WERI-Rb-1 (cell line): ENCODE measurements at regions not wholly inside any gene's neighbourhood (a gene's known extent, or its start where the extent isn't known, plus 50 kb on each side); places are given as distances from the start of the nearest gene placed in this dataset.
"Not testable (repeated sequence)": the region's sequence is repeated elsewhere in the genome, so short reads cannot be mapped to it uniquely, and the experiment has no call there.

Experiments used
- DNase-seq: peaks from one replicate; pipeline ENCODE4 v3.0.0-alpha.2; 2020
- H3K27ac ChIP-seq: fragments of 250-450 bp; sonication (Bioruptor Pico); 2 replicates; pipeline ENCODE4 v1.5.1; 2020; ENCODE audit warnings: mild to moderate bottlenecking, moderate library complexity
- H3K27me3 ChIP-seq: fragments of 250-450 bp; sonication (Bioruptor Pico); 2 replicates; pipeline ENCODE4 v1.5.1; 2021; ENCODE audit warnings: mild to moderate bottlenecking, low read depth, moderate library complexity; ENCODE audit not compliant: insufficient read depth, severe bottlenecking
- H3K36me3 ChIP-seq: fragments of 250-450 bp; sonication (Bioruptor Pico); 2 replicates; pipeline ENCODE4 v1.5.1; 2020; ENCODE audit warnings: mild to moderate bottlenecking, moderate library complexity
- H3K4me3 ChIP-seq: 2 replicates; pipeline ENCODE4 v1.5.1; 2011; ENCODE audit warnings: low read depth, mild to moderate bottlenecking, control low read depth, low read length
- H3K9me3 ChIP-seq: fragments of 250-450 bp; sonication (Bioruptor Pico); 2 replicates; pipeline ENCODE4 v1.5.1; 2021; ENCODE audit warnings: mild to moderate bottlenecking, moderate library complexity; ENCODE audit not compliant: severe bottlenecking
- CTCF ChIP-seq: IDR thresholded peaks from 2 replicates; pipeline ENCODE4 v1.5.1; 2011; ENCODE audit warnings: low read depth, mild to moderate bottlenecking, control low read depth, inconsistent platforms, low read length

DNA sequence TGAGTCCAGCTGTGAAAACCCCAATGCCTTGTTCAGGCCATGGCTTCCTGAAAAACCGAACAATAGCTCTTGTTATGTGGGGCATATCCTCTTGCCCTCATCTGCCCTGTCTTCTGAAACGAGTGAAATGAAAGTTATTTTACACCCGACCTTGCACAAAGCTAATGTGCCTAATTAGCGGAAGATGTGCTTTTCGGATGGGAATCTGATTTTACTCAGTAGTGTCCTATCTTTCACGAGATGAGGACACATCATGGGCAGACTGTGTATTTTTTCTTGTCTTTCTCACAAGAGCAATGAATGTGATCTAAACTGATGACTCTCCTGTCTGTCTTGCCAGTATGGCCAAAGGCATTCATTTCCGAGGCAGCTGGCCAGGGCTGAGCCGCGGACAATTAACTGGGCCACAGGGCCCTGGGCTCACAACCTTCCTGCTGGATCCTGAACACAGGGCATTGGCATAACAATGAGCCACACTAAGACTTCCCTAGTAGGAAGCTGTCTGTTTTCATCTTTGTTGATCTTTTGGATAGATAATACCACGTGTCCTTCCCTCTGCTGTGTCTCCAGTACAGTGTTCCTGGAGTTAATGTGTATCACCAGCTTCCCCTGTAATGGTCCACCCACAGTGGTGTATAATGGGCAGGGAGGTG lies 86.0 kb upstream of the HIF1A start:
- no peak for TF ChIP-seq CTCF
- Histone ChIP-seq H3K27ac (no peak overlapping the region), H3K4me3 (no peak overlapping the region), H3K36me3 (no peaks in the 10 kb centered on the region), H3K27me3 (no peaks in the 10 kb centered on the region), H3K9me3 (no peaks in the 10 kb centered on the region)
- no peak for DNase-seq

DNA sequence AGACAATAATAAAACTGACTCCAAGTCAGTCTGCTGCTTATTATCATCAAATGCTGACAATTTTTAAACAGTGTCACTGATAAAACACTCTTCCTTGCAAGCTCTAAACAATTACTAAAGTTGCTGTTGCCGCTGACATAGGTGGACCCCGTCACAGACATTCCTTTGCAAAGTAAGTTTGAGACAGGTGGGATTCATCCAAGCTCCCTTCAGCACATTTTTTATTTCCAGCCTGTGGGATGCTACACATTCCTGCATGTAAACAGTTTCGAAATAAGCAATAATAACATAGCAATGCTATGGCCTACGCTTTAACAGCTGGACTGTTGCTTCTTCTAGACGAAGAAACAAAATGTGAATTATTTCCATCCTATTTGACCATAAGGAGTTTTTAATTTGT lies 85.4 kb upstream of the HIF1A start:
- Histone ChIP-seq H3K4me3 (no peak overlapping the region), H3K27me3 (no peaks in the 10 kb centered on the region), H3K36me3 (no peaks in the 10 kb centered on the region), H3K9me3 (no peaks in the 10 kb centered on the region), H3K27ac (no peak overlapping the region)
- no peak for TF ChIP-seq CTCF
- no peak for DNase-seq

DNA sequence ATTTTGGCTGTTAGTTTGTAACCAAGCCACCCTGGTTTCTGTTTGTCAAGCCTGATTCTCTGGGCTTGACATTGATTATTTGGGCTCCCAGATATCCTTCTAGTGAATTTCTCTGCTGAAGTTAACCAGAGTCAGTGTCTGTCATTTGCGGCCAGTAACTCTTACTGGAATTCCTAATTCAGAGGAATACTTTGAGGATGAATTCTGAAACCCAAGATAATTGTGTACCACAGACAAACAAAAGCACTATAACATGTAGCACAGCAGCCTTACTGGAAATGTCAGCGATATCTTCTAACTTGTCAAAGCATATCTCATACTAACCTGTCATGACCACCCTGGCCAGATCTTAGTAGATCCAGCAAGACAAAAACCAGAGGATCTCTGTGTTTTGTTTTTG lies 84.4 kb upstream of the HIF1A start:
- Histone ChIP-seq H3K9me3 (no peaks in the 10 kb centered on the region), H3K36me3 (no peaks in the 10 kb centered on the region), H3K4me3 (no peak overlapping the region), H3K27ac (no peak overlapping the region), H3K27me3 (no peaks in the 10 kb centered on the region)
- DNase-seq, result no peak
- no peak for TF ChIP-seq CTCF

DNA sequence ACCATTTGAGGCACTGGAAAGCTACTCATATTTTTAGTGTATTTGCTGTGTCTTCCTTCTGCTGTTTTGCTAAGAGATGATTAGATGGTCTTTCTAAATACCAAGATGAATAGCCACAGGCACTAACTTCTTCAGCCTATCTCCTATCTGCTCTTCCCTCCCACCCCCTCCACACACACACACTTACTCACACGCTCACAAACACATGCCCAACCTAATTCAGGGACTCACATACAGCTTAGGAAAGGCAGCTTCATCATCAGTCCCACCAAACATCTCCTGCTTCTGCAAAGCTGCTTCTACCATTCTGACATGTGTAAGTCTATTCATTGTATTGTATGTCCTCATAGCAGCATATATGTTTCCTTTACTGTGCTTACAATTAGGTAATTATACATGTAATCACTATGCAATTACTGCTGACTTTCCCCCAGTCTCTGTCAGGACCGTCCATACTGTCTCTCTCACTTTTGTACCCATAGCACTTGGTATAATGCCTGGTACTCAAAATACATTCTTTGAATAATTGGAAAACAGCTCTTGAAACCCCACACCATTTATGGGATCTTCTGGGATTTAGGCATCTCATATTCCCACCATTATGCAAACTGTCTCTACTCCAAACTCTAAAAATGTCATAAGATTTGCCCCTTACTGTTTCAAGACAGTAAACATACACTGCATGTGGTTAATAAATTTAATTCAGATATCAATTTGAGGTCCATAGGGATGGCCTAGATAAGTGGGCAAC lies 83.3 kb upstream of the HIF1A start:
- Histone ChIP-seq H3K4me3 (no peak overlapping the region), H3K27ac (no peak overlapping the region), H3K27me3 (no peaks in the 10 kb centered on the region), H3K36me3 (no peaks in the 10 kb centered on the region), H3K9me3 (no peaks in the 10 kb centered on the region)
- DNase-seq, result no peak
- no peak for TF ChIP-seq CTCF

- DNase-seq, H3K4me3 ChIP-seq, H3K27ac ChIP-seq, H3K9me3 ChIP-seq, H3K27me3 ChIP-seq, H3K36me3 ChIP-seq: not testable (repeated sequence)
These were observed 82.3 kb upstream of the HIF1A start for GRCh38 chr14:61613006-61613405.

GRCh38 chr14:61614693-61615092 lies 80.6 kb upstream of the HIF1A start:
- no peak for TF ChIP-seq CTCF
- H3K4me3 ChIP-seq, result no peak overlapping the region
- no peaks in the 10 kb centered on the region for H3K27me3 ChIP-seq
- H3K36me3 ChIP-seq, result no peaks in the 10 kb centered on the region
- no peak for DNase-seq
- no peaks in the 10 kb centered on the region for H3K9me3 ChIP-seq
- H3K27ac ChIP-seq, result no peak overlapping the region
